AG09309 (cell line): ENCODE measurements at regions not wholly inside any gene's neighbourhood (a gene's known extent, or its start where the extent isn't known, plus 50 kb on each side); places are given as distances from the start of the nearest gene placed in this dataset.

Experiments
- DNase-seq: peaks from one replicate; pipeline ENCODE4 v3.0.0-alpha.2; 2010; ENCODE audit warnings: low read depth
- H3K4me3 ChIP-seq: 2 replicates; pipeline ENCODE4 v1.5.1; 2011; ENCODE audit warnings: mild to moderate bottlenecking, low read depth, low read length, moderate library complexity; ENCODE audit not compliant: control insufficient read depth
- TF ChIP-seq, protein P1 (sequence below): IDR thresholded peaks from 2 replicates; pipeline ENCODE4 v1.5.1; 2011; ENCODE audit warnings: mild to moderate bottlenecking, low read depth, low read length, inconsistent platforms; ENCODE audit not compliant: insufficient read depth, control insufficient read depth; ENCODE audit errors: missing control alignments

DNA sequence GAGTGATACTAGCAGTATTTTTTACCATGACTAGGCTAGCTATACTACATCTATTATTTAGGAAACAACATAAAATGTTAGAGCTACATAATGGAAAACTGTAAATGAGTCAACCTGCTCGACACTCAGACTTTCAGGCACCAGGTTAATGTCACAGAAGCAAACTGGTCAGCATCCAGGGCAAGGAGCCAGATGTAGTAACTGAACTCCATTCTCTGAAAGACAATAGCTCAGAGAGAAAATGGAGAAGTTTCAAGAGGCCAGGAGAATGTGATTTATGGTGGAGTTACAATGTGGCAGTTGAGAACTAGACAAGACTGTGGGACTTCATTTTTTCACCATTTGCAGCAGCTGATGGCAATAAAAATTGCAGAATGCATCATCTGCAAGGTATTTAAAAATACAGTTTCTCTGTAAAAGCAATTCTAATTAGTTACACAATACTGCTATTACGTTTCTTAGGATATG, 342.7 kb upstream of the PABPC4L start:
- TF ChIP-seq, protein P1, sequence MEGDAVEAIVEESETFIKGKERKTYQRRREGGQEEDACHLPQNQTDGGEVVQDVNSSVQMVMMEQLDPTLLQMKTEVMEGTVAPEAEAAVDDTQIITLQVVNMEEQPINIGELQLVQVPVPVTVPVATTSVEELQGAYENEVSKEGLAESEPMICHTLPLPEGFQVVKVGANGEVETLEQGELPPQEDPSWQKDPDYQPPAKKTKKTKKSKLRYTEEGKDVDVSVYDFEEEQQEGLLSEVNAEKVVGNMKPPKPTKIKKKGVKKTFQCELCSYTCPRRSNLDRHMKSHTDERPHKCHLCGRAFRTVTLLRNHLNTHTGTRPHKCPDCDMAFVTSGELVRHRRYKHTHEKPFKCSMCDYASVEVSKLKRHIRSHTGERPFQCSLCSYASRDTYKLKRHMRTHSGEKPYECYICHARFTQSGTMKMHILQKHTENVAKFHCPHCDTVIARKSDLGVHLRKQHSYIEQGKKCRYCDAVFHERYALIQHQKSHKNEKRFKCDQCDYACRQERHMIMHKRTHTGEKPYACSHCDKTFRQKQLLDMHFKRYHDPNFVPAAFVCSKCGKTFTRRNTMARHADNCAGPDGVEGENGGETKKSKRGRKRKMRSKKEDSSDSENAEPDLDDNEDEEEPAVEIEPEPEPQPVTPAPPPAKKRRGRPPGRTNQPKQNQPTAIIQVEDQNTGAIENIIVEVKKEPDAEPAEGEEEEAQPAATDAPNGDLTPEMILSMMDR: no peak
- DNase-seq: peak; percentile 14
- no peak overlapping the region for H3K4me3 ChIP-seq

DNA sequence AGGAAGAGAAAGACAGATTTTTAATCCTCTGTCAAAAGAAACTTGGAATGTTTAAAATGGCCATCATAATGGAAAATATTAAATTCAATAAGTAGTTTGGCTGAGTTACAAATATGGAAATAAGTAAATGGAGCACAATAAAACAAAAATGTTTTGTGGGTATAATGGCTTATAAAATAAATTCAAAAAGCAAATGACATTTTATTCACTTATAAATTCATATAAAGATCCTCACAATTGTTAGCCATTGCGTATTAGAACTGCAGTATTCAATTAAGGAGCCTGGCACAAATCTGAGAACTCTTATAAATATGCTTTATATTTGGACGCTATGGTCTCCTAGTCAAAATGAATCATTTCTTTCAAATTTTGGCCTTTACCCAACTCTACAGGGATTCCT, 339.0 kb upstream of the PABPC4L start:
- DNase-seq: no peak

DNA sequence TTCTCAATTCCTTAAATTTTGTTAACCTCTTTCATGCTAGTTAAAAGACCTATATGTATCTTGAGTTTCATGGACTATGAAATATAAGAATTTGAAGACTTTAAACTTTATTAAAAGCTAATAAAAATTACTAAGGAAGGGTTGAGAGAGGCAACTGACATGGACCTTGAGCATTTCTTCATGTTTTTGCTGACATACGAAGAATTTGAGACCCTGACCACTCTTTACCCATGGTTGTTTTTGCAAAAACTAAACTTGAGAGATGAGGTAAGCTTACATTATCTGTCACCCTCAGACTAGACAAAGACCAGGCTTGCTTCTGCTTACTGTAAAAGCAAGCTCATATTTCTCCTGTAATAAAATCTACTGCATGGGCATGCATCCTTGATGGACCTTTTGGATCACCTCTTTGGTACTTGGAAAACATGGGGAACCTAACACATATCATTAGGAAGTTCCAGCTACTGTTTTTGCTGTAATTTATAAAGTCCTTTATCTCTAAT, 338.2 kb upstream of the PABPC4L start:
- TF ChIP-seq, protein P1: no peak
- no peak for DNase-seq
- no peak overlapping the region for H3K4me3 ChIP-seq

More for the DNA sequence above, 339.0 kb upstream of the PABPC4L start:
- TF ChIP-seq, protein P1: no peak
- H3K4me3 ChIP-seq: no peak overlapping the region

DNA sequence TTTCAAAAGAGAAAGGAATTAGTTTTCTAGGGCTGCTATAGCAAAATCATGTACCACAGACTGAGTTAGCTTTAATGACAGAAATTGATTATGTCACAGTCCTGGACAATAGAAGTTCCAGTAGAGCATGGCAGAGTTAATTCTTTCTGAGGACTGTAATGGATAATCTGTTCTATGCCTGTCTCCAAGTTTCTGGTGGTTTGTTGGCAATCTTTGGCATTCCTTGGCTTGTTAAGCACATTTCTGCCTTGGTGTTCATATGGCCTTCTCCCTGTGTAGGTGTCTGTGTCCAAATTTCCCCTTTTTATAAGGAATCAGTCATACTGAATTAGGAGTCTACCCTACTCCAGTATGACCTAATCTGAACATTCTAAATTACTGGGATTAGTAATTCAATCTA, 336.1 kb upstream of the PABPC4L start:
- no peak for DNase-seq

DNA sequence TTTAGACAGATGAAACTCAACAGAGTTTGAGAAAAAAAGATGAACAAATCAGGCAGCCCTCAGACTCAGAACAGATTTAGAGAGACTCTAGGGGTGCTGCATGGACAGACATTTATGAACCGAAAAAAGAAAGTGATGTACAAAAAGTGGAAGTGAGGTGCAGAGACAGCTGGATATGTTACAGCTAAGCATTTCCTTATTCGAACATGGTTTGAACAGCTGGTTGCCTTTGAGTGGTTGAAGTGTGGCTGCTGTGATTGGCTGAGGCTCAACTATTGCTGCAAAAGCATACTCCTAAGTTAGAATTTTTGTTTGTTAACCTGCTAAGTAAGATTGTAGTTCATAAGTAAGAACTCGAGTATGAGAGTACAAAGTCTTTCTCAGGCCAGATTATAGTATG, 331.5 kb upstream of the PABPC4L start:
- TF ChIP-seq, protein P1: no peak
- DNase-seq: no peak
- H3K4me3 ChIP-seq: no peak overlapping the region

More for the DNA sequence above, 336.1 kb upstream of the PABPC4L start:
- TF ChIP-seq, protein P1: no peak
- H3K4me3 ChIP-seq: no peak overlapping the region

DNA sequence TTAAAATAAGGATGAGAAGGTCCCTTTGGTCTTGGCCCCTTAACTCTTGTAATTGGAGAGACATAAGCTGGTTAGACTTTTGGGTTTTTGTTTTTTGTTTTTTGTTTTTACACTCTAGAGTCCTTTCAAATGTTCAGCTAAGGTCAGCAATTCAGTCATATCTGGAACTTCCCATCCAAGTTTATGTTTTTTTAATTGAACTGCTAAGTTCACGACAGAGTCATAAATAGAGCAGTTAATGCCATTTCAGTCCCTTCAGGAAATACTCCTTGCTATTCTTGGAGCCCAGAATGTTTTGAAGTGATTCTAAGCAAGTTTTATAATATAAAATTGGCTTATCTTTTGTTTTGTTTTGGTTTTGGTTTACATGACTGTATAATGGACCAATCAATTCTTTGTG, 329.4 kb upstream of the PABPC4L start:
- no peak for DNase-seq
- H3K4me3 ChIP-seq: no peak overlapping the region
- TF ChIP-seq, protein P1: no peak

DNA sequence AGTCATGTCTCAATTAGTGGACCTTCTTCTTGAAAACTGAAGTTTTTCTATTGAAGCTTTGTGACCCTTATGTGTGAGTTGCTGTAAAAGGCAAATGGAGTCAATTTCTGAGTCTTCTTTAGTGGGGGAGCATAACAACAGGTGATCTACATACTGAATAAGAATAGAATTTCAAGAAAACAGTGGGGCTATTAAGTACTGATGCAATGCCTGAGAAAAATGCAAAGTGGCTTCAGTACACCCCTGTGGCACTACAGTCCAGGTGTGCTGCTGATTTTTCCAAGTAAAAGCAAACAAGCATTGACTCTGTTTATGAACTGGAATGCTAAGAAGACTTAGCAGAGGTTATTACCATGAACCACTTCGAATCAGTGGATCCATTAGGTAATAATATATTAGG, 328.0 kb upstream of the PABPC4L start:
- TF ChIP-seq, protein P1: no peak
- H3K4me3 ChIP-seq: no peak overlapping the region
- DNase-seq: no peak
